GM21447 (cell line): ENCODE measurements at regions not wholly inside any gene's neighbourhood (a gene's known extent, or its start where the extent isn't known, plus 50 kb on each side); places are given as distances from the start of the nearest gene placed in this dataset.

Experiments
- ATAC-seq: cut with Tn5 transposase; IDR thresholded peaks from one replicate; pipeline ENCODE4 v1.9.1; 2021; ENCODE audit not compliant: unreplicated experiment

DNA sequence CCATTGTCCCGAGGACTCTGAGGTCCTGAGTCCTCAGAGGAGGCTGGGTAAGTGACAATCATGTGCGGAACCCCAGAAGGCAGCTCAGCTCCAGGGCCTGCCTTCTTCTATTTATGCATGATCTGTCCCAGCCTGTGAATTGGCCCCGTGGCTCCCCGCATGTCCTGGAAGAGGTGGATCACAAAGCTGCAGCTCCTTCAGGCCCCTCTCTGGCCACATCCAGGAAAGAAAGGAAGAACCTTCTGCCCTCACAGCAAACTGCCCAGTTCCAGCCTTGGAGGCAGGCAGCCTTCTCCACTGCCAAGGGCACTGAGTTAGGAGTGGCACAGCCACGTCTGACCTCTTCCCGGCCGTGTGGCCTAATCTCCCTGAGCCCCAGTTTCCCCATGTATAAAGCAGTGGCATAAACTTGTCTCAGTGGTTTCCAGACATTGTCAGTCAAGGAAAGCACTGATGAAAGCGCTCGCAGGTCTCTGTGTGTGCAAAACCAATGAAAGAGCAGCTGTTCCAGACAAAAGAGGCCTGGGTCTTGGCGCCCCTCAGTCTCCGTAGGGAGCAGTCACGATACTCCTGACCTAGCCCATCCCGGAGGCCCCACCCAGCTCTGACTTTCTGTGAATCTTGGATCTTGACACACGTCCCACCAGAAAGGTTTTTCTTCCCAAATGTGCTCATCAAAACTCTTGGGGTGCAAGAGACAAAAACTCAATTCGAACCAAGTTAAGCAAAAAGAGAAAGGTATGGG, 497.3 kb downstream of the SHQ1 start:
- ATAC-seq = no peak

DNA sequence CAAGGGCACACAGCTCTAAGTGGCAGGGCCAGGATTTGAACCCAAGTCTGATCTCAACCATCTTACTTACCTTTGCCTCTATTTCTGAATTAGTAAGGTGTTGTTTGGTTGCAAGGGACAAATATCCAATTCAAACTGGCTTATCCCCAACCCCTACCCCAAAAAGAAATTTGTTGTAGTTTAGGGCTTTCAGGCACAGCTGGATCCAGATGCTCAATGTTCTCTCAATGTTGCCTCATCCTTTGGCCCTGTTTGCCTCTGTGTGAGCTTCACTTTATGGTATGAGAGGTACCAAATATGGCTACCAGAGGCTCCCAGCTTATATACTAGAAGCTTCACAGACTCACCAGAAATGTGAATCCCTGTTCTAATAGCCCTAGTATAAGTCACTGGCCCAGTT, 499.9 kb downstream of the SHQ1 start:
- no peak for ATAC-seq

DNA sequence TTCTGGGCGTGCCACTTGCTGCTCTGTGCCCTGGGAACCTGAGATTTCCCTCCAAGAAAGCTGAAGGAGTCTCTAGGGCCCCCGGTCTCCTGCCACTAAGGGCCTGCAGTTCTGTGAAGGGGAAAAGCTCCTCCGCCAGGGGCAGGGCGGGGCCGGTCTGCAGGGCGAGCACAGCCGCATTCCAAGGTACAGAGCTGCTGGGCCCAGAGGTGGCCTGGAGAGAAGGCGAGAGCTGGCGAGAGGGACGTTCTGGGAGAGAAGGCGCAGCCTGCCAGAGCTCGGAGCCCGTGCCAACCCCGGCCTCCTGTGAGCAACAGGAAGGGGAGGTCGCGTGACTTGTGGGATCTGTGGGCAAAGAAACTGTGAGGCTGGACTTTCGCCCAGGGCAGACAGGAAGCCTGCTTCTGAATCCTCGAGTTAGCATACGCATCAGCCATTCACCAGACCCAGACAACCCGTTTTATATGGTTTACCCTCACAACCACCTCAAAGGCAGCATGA, 500.4 kb downstream of the SHQ1 start:
- ATAC-seq = peak; percentile 76

DNA sequence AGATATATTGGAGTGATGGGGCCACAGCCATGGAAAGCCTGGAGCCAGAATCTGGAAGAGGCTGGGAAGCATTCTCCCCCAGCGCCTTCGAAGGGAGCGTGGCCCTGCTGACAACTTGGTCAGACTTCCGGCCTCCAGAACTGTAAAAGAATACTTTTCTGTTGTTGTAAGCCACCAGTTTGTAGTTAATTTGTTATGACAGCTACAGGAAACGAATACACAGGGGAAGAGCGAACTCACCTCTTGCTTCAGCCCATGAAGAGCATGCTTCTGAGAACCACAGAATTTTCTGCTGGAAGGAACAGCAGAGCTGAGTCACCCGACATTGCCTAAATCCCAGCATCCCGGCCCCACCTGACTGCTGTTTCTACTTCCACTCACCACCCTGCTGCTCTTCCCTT, 501.7 kb downstream of the SHQ1 start:
- ATAC-seq = no peak

DNA sequence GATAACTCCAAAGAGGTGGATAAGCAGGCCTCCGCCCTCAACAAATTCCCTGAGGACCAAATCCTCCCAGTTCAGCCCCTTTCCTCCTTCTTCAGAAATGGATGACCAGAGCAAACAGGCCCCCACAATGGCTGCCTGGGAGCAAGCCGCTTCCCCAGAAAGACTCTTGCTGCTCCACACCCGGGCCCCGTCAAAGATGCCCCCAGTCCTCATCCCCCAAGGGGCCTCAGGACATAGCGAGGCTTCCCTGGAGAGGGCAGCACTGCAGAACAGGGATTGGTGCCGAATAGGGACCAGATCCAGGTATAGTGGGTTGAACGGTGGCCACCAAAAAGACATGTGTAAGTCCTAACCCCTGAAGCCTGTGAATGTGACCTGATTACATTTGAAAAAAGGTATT, 502.3 kb downstream of the SHQ1 start:
- ATAC-seq = no peak

DNA sequence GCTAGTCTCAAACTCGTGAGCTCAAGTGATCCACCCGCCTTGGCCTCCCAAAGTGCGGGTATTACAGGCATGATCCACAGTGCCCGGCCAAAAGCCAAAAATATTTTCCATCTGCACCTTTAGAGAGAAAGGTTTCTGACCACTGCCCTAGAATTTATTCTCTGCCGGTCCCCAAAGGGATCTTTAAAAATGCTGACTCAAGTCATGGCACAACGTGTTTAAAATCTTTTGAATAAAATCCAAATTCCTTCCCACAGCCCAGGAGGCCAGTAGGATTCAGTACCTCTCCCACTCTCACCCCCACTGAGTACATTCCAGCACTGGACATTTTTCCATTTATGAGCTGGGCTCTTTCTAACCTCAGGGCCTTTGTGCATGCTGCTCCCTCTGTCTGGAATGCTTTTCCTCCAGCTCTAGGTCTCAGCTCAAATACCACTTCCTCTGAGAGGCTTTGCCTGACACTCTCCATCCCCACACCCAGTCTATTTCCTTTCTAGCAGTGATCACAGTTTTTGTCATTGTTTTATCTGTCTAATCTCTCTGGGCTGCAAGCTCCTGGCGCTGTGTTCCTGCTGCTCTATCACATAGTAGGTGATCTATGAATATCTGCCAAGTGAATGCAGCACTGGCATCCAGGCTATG, 502.9 kb downstream of the SHQ1 start:
- ATAC-seq = no peak

DNA sequence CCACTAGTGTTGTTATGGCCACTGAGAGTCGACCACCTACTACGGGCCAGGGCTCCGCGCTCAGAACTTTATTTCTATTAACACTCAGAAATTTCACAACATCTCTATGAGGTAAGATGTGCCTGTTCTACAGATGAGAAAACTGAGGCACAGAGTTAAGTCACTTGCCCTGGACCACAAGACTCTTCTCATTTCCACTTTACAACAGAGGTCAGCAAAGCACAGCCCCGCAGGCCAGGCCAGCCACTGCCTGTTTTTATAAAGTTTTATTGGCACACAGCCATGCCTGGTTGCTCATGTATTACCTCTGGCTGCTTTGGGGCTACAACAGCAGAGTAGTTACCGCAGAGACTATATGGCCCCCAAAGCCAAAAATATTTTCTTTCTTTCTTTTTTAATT, 503.6 kb downstream of the SHQ1 start:
- no peak for ATAC-seq

DNA sequence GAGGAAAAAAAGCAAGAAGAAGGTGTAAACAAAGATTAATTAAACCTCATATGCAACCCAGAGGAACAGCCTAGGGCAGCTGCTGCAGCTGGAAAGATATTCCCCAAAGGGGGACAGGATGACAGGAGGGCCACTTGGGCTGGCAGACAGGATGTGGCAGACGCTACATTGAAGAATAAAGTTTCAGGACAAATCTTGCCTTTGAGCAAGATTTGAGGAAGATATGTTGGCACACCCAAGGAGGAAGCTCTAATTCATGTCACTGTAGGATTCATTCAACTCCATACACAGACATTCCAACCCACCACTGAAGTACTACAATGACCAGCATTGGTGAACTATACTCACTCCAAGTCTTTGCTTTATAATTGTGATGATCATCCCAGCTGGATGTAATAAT, 504.0 kb downstream of the SHQ1 start:
- no peak for ATAC-seq

DNA sequence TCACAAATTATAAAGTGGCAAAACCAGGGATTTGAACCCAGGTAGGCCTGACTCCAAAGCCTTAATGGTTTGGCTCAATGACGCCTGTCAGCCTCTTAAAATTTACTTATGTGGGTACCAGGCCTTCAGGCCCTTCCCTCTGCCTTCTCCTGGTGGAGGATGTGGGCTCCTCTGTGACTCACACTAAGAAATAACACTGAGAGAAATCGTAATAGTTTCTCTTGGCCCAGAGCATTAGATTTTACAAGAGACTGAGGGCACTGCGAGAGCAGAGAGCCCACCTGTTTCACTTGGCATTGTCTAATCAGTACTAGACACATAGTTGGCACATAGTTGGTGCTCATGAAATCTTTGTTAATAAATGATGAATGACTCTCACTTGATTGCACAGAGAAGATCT, 505.2 kb downstream of the SHQ1 start:
- ATAC-seq = no peak

DNA sequence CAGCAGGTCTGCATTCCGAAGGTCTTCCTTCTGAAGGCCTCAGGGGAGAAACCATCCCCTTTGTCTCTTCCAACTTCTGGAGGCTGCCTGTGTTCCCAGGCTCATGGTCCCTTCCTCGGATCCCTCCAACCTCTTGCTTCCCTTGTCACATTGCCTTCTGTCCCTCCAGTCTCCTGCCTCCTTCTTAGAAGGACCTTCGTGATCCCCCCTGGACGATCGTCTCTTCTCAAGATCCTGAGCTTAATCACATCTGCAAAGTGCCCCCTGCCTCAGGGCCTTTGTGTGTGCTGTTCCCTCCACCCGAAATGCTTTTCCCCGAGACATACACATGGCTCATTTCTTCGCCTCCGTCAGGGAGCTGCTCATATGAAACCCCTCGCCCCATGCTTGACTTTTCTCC, 505.8 kb downstream of the SHQ1 start:
- ATAC-seq = no peak

DNA sequence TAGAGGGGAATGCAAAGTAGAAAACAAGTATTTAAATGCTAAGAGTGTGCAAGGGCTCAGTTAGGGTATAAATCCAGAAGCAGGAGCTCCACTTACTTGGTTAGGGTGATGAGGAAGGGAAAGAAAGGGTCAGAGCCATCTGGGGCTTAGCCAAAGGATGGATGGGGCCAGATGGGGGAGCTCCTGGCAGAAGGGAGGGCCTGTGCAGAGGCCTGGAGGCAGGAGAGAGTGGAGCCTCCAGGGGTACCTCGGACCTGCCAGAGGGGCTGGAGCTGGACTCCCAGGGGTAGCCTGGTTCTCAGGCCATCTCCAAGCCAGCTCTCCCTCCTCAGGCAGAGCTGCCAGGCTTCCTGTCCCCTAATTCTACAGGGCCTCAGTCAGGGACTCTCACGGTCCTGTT, 506.3 kb downstream of the SHQ1 start:
- no peak for ATAC-seq

DNA sequence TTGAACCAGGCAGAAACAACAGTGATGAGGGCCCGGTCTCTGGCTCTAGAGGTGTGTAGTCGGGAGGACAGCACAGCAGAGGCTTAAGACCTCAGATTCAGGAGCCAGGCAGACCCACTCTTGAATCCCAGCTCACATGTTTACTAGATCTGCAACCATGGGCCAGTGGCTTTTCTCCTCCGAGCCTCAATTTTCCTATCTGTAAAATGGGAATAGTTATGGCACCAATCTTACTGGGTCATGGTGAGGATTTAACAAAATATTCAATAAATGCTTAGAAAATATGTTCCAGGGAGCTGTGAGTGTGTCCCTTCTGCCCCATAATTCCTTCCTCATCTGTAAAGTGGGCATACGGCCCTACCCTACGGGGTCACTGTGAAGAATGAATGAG, 506.9 kb downstream of the SHQ1 start:
- no peak for ATAC-seq

DNA sequence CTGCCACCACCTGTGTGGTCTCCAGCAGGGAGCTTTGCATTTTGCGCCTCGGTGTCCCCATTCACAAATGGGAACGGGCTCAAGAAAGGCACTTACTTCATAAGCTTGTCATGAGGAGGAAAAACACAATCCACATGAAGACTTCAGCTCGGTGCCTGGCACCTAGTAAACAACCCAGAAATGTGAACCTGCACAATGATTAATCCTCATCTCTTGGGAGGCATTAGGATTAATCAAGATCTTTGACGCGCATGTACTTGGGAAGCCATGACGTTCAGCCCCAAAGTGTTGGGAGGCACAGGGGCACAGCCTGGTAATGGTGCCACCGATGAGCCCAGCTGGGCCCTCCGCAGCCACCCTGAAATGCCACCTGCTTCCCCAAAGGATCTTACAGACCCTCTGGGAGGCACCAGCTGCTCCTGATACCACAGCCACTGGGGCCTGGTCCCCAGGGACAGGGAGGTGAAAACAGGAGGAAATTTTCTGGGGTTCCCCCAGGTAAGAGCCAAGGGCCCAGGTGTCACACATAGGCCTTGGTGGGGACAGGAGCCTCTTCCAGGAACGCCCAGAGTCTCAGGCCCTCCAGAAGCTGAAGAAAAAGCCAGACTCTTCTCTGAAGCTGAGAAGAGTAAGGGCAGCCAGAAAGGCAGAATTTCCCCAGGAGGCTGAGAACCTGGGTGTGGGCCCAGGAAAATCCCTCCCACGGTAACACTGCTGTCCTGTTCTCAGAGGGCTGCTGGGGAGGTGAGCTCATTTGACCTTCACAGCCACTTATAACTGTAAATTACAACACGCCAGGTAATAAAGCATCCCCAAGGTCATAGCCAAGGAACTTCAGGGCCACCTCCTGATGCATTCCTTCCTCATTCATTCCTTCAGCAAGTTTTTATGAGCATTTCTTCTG, 507.5 kb downstream of the SHQ1 start:
- no peak for ATAC-seq

DNA sequence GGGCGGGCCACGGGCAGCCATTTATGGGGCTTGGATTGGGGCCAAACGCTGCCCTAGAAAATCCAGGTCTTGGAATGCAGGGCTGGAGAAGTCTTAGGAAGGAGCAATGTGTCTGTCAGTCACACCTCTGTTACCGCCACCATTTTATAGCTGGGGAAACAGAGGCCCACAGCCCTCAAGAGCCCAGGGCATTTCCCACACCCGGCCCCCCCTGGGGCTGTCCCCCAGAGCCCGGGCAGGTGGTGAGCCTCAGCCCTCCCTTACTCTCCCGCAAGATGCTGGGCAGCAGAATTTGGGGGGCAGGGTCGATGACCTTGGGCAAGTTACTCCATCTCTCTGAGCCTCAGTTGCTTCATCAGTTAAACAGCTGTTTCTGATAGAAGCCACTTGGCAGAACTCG, 508.2 kb downstream of the SHQ1 start:
- ATAC-seq = no peak

DNA sequence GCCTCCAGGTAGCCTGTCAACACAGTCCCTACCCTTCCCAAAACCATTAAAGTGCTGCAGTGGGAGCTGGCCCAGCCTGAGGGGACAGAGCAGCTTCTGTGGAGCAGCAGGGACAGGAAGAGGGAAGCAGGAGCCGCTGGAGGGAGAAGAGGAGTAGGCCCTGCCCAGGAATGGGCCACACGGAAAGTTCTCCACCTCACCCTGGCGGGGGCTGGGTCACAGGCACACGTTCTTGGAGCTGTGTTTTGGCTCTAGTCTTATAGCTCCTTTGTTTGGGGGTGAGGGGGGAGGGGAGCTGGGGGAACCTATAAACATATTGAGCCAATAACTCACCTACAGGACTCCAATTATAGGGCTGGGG, 508.6 kb downstream of the SHQ1 start:
- no peak for ATAC-seq

DNA sequence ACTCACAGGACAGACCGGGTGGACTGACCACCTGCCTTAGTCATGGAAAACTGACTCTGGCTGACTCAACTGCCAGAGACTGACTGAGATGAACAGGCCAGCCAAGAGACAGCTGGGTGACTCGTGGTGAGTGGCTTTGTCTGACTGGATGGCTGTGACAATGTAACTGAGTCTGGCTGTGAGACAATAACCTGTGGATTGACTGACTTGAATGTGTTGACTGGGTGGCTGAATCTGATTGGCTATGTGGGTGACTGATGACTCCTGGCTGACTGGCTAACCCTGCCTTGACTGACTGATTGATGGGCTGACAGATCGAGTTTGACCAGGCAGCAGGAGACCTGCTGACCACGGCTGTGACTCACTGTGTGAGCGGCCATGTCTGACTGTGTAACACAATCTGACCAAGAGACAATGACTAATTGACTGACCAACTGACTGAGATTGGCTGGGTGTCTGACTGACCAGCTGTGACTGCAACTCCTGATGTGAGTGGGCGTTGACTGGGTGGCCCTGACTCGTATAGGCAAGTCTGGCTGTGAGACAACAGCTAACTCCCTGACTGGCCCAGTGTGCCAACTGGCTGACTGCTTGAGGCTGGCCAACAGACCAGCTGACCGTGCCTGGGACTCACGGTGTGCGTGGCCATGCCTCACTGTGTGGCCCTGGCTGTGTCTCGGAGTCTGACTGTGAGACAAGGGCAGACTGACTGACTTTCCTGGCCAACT, 509.1 kb downstream of the SHQ1 start:
- ATAC-seq = no peak

DNA sequence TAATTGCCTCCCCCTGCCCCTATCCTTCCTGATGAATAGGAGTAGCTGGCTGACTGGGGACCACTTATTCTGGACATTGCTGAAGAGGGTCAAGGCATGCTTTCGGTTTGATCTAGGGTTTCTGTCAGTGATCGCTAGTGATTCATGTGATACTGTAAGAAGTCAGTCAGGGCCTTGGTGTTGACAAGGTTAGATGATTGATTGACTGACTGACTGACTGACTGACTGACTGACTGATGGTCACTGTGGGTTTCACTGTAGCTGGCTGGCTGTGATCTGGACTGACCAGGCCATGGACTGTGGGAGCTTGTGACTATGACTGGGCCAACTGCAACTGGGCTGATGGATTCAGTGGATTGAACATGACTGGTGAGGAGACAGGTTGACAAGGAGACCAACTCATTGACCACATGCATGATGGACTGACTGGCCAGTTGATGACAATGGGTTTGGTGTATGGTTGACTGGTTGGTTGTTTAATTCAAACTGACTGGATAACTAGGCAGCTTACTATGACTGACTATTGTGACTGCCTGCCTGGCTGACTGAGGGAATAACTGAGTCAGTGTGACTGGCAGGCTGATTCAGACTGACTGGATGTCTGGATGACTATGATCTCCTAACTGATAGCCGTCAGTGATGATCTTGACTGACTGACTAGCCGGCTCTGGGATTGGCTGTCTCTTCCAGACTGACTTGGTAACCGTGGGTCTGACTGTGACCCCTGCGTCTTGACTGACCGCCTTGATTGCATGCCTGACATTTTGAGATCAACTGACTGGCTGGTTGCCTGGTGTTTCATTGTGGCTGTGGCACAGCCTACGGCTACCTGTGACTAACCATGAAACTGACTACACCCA, 509.9 kb downstream of the SHQ1 start:
- ATAC-seq = no peak

DNA sequence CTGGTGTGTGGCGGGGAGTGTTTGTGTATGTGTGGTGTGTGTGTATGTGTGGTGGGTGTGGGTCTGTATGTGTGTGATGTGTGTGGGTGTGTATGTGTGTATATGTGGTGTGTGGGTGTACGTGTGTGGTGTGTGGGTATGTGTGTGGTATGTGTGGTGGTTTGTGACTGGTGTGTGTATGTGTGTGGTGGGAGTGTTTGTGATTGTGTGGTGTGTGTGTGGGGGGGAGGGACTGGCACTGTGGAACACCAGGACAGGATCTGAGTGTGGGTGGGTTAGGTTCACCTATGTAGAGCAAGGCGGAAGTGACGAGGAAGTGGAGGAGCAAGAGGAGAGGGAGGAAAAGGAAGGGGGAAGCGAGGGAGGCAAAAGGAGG, 510.8 kb downstream of the SHQ1 start:
- no peak for ATAC-seq

DNA sequence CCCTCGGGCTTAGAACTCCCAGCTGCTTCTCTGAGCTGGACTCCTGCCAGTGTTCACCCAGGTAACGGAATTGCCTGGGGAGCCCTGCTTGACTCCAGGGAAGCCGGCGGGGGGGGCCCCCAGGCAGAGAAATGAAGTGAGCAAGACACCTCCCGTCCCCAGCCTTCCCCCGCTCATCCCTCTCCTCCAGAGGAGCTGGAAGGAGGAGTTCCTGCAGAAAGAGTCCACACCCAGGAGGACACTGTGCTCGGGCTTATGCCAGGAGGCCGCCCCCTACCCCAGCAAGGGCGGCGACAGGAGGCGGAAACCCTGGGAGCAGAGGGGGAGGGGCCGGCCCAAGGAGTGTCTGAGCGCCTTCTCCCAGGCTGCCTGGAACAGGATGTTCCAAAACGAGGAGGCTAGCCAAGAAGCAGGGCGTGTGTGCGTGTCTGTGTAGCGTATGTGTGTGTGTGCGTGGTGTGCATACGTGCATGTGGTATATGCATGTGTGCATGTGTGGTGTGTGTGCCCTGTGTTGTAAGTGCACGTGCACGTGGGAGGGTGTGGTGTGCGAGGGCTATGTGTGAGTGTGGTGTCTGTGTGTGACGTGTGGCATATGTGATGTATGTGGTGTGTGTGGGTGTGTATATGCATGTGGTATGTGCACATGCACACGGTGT, 511.3 kb downstream of the SHQ1 start:
- no peak for ATAC-seq
